SH-SY5Y (cell line): ENCODE measurements at regions not wholly inside any gene's neighbourhood (a gene's known extent, or its start where the extent isn't known, plus 50 kb on each side); places are given as distances from the start of the nearest gene placed in this dataset.

Experiments used
- GATA2 ChIP-seq: IDR thresholded peaks from 2 replicates; pipeline ENCODE4 v1.6.1; 2011; ENCODE audit warnings: mild to moderate bottlenecking, low read depth, low read length
- GATA3 ChIP-seq: IDR thresholded peaks from 2 replicates; pipeline ENCODE4 v1.6.1; 2011; ENCODE audit warnings: low read depth, mild to moderate bottlenecking, low read length, moderate library complexity

DNA sequence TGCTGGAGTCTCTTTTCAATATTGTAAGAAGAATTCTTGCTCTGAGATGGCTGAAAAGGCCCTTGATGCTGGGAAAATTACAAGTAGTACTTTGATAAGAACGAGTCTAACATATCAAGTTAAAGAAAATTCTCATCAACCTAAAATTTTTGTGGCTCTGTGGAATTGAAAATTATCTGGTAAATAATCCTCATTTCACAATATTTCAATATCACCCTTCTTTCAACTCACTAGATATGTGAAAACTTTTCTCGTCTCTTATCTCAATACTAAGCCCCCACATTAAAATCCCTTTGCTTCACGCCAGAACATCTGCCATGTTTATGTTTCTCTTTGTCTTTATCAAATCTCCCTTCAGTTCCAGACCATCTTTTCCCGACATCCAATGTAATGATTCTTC, 448.8 kb downstream of the ZNF516 start:
- TF ChIP-seq GATA2 (no peak), GATA3 (no peak)
